ENCODE measurements at regions not wholly inside any gene's neighbourhood (a gene's known extent, or its start where the extent isn't known, plus 50 kb on each side); places are given as distances from the start of the nearest gene placed in this dataset.

GRCh38 chr12:102759466-102759865 is 157.6 kb downstream of the PAH start:
- TF ChIP-seq CTCF (IDR thresholded peaks at IDR 0.05) (no peak), ZFX (IDR thresholded peaks at IDR 0.05; ENCODE audit: borderline replicate concordance) (no peak)
